ENCODE measurements at regions not wholly inside any gene's neighbourhood (a gene's known extent, or its start where the extent isn't known, plus 50 kb on each side); places are given as distances from the start of the nearest gene placed in this dataset.
A peak's percentile ranks its signal among the peaks of the same experiment; 100 is the strongest.

- TF ChIP-seq POLR2A (IDR thresholded peaks at IDR 0.05; ENCODE audit: extremely low read depth, insufficient read length): no peak
- H3K4me3 ChIP-seq (ENCODE audit: low read depth, low read length): no peak overlapping the region
- no peak for DNase-seq (ENCODE audit: low read depth)
These were observed 70.3 kb downstream of the IRX3 start for GRCh38 chr16:54216268-54216667.

DNA sequence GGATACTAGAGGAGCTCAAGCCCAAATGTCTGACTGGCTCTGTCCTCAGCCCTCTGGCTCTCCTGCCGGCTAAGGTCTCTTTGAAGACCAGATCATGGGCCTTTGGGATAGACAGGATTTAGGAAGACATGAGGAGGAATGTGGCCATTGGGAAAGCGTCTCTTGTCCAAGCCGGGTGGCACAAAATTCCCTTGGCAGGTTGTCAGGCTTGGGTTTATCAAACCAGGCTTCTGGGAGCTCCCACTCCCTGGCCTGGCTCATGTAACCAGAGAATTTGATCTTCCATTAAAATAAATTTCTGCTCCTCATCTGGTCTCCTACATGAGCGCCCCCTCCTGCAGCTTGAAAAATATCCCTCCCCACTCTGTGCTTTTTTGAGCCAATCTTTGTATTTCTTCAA, 71.1 kb downstream of the IRX3 start:
- no peak for DNase-seq (ENCODE audit: low read depth)
- TF ChIP-seq MYC (IDR thresholded peaks at IDR 0.05; ENCODE audit: low read depth, low read length): no peak
- TF ChIP-seq POLR2A (IDR thresholded peaks at IDR 0.05; ENCODE audit: extremely low read depth, insufficient read length): no peak
- TF ChIP-seq, protein P1, sequence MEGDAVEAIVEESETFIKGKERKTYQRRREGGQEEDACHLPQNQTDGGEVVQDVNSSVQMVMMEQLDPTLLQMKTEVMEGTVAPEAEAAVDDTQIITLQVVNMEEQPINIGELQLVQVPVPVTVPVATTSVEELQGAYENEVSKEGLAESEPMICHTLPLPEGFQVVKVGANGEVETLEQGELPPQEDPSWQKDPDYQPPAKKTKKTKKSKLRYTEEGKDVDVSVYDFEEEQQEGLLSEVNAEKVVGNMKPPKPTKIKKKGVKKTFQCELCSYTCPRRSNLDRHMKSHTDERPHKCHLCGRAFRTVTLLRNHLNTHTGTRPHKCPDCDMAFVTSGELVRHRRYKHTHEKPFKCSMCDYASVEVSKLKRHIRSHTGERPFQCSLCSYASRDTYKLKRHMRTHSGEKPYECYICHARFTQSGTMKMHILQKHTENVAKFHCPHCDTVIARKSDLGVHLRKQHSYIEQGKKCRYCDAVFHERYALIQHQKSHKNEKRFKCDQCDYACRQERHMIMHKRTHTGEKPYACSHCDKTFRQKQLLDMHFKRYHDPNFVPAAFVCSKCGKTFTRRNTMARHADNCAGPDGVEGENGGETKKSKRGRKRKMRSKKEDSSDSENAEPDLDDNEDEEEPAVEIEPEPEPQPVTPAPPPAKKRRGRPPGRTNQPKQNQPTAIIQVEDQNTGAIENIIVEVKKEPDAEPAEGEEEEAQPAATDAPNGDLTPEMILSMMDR (IDR thresholded peaks at IDR 0.05; ENCODE audit: low read depth, low read length): no peak
- TF ChIP-seq, protein P2, sequence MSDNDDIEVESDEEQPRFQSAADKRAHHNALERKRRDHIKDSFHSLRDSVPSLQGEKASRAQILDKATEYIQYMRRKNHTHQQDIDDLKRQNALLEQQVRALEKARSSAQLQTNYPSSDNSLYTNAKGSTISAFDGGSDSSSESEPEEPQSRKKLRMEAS (IDR thresholded peaks at IDR 0.05; ENCODE audit: low read depth, low read length): no peak
- H3K4me3 ChIP-seq (ENCODE audit: low read depth, low read length): no peak overlapping the region

DNA sequence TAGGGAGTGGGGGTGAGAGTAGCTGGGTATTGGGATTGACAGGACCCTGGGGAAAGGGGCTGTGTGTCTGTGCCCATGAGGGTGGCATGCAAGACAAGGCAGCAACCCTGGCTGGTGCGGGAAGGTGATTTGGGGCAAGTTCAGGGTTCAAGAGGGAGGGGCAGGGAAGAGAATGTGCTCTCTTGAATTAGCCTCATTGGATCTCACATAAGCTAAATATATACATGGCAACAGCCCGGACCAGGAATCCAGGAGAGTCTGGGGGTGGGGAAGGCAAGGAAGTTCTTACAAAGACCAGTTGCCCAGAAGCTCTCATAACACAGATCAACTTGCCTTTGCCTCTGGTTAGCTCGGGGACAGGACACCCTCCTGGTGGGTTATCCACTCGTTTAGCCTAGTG, 73.3 kb downstream of the IRX3 start:
- no peak for DNase-seq (ENCODE audit: low read depth)
- TF ChIP-seq, protein P1 (IDR thresholded peaks at IDR 0.05; ENCODE audit: low read depth, low read length): no peak
- TF ChIP-seq MYC (IDR thresholded peaks at IDR 0.05; ENCODE audit: low read depth, low read length): no peak
- no peak for TF ChIP-seq POLR2A (IDR thresholded peaks at IDR 0.05; ENCODE audit: extremely low read depth, insufficient read length)
- TF ChIP-seq, protein P2 (IDR thresholded peaks at IDR 0.05; ENCODE audit: low read depth, low read length): no peak
- H3K4me3 ChIP-seq (ENCODE audit: low read depth, low read length): no peak overlapping the region

GRCh38 chr16:54212893-54213292, 73.7 kb downstream of the IRX3 start:
- no peak for DNase-seq (ENCODE audit: low read depth)
- TF ChIP-seq, protein P1 (IDR thresholded peaks at IDR 0.05; ENCODE audit: low read depth, low read length): no peak
- H3K4me3 ChIP-seq (ENCODE audit: low read depth, low read length): no peak overlapping the region

DNA sequence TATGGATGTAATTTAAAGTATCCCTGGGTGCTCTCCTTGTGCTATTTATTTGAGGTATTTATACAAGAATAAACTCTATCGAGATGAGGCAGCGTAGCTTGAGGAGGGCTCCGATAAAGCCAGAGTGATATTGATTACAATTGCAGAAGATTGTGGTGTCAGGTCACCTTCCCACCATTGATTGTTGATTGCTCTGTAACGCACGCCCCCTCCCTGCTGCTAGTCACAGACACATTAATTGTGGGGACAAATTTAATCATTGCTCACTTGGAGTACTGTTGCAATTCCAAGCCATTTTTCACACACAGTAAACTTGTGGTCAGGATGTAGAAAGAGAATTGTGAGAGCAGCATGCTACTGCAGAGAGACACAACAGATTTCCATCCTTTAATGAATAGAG, 75.4 kb downstream of the IRX3 start:
- no peak overlapping the region for H3K4me3 ChIP-seq (ENCODE audit: low read depth, low read length)
- DNase-seq (ENCODE audit: low read depth): no peak
- TF ChIP-seq, protein P2 (IDR thresholded peaks at IDR 0.05; ENCODE audit: low read depth, low read length): no peak
- TF ChIP-seq, protein P1 (IDR thresholded peaks at IDR 0.05; ENCODE audit: low read depth, low read length): no peak
- TF ChIP-seq MYC (IDR thresholded peaks at IDR 0.05; ENCODE audit: low read depth, low read length) (no peak), POLR2A (IDR thresholded peaks at IDR 0.05; ENCODE audit: extremely low read depth, insufficient read length) (no peak)

- TF ChIP-seq, protein P2 (IDR thresholded peaks at IDR 0.05; ENCODE audit: low read depth, low read length): no peak
- TF ChIP-seq, protein P1 (IDR thresholded peaks at IDR 0.05; ENCODE audit: low read depth, low read length): no peak
- TF ChIP-seq MYC (IDR thresholded peaks at IDR 0.05; ENCODE audit: low read depth, low read length) (no peak), POLR2A (IDR thresholded peaks at IDR 0.05; ENCODE audit: extremely low read depth, insufficient read length) (no peak)
- no peak overlapping the region for H3K4me3 ChIP-seq (ENCODE audit: low read depth, low read length)
- DNase-seq (ENCODE audit: low read depth): peak; percentile 27
These were observed 76.0 kb downstream of the IRX3 start for GRCh38 chr16:54210452-54211125.

Data from NB4 (cell line).